ENCODE measurements at regions not wholly inside any gene's neighbourhood (a gene's known extent, or its start where the extent isn't known, plus 50 kb on each side); places are given as distances from the start of the nearest gene placed in this dataset.

- Mint-ChIP-seq H3K27me3 (ENCODE audit: insufficient read depth) (no peaks in the 10 kb centered on the region), H3K27ac (no peak overlapping the region), H3K36me3 (ENCODE audit: low read depth) (peaks cover 21% of the 10 kb centered on the region), H3K9me3 (peaks cover 57% of the 10 kb centered on the region), H3K4me1 (no peaks in the 10 kb centered on the region), H3K4me3 (no peak overlapping the region)
- TF ChIP-seq, protein P1, sequence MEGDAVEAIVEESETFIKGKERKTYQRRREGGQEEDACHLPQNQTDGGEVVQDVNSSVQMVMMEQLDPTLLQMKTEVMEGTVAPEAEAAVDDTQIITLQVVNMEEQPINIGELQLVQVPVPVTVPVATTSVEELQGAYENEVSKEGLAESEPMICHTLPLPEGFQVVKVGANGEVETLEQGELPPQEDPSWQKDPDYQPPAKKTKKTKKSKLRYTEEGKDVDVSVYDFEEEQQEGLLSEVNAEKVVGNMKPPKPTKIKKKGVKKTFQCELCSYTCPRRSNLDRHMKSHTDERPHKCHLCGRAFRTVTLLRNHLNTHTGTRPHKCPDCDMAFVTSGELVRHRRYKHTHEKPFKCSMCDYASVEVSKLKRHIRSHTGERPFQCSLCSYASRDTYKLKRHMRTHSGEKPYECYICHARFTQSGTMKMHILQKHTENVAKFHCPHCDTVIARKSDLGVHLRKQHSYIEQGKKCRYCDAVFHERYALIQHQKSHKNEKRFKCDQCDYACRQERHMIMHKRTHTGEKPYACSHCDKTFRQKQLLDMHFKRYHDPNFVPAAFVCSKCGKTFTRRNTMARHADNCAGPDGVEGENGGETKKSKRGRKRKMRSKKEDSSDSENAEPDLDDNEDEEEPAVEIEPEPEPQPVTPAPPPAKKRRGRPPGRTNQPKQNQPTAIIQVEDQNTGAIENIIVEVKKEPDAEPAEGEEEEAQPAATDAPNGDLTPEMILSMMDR (conservative IDR thresholded peaks at IDR 0.05) = no peak
- no peak overlapping the region for H3K9ac ChIP-seq (ENCODE audit: extremely low read depth, low read length, poor library complexity, severe bottlenecking)
- H3K4me1 ChIP-seq (ENCODE audit: control insufficient read depth, insufficient read depth, low read length) = no peaks in the 10 kb centered on the region
- no peak overlapping the region for H3K27ac ChIP-seq (ENCODE audit: low read depth, low read length)
- H3K36me3 ChIP-seq (ENCODE audit: control insufficient read depth, insufficient read depth, low read length) = no peaks in the 10 kb centered on the region
- H3K4me3 ChIP-seq (ENCODE audit: low read length) = no peak overlapping the region
- no peaks in the 10 kb centered on the region for H3K27me3 ChIP-seq (ENCODE audit: control insufficient read depth, insufficient read depth, low read length, poor library complexity, severe bottlenecking)
- DNase-seq = no peak
- peaks cover 47% of the 10 kb centered on the region for H3K9me3 ChIP-seq (ENCODE audit: control insufficient read depth, low read length)
These were observed 782.5 kb downstream of the STPG2 start for GRCh38 chr4:97360733-97361132.

- Mint-ChIP-seq H3K36me3 (ENCODE audit: low read depth) (peaks cover 23% of the 10 kb centered on the region), H3K9me3 (peaks cover 49% of the 10 kb centered on the region)
These were observed 775.4 kb downstream of the STPG2 start for GRCh38 chr4:97367878-97368277.

GRCh38 chr4:97370568-97370967, 772.7 kb downstream of the STPG2 start:
- no peaks in the 10 kb centered on the region for H3K4me1 Mint-ChIP-seq
- DNase-seq = no peak
- H3K4me3 Mint-ChIP-seq = no peak overlapping the region
- H3K27ac ChIP-seq (ENCODE audit: low read depth, low read length) = no peak overlapping the region
- H3K4me3 ChIP-seq (ENCODE audit: low read length) = peak overlapping the region; percentile 54
- 89% methylated on average over 3 of the region's 3 CpGs; no CpG with 5 or more reads in 1 of the 2 experiments for WGBS, 2 experiments (ENCODE audit: insufficient coverage in 1 of 2, insufficient read length in 1 of 2)
- no peaks in the 10 kb centered on the region for H3K27me3 ChIP-seq (ENCODE audit: control insufficient read depth, insufficient read depth, low read length, poor library complexity, severe bottlenecking)
- no peak overlapping the region for H3K9ac ChIP-seq (ENCODE audit: extremely low read depth, low read length, poor library complexity, severe bottlenecking)
- no peak overlapping the region for H3K27ac Mint-ChIP-seq
- TF ChIP-seq, protein P1 (conservative IDR thresholded peaks at IDR 0.05) = no peak
- peaks cover 16% of the 10 kb centered on the region for H3K36me3 Mint-ChIP-seq (ENCODE audit: low read depth)
- no peaks in the 10 kb centered on the region for H3K27me3 Mint-ChIP-seq (ENCODE audit: insufficient read depth)
- no peaks in the 10 kb centered on the region for H3K36me3 ChIP-seq (ENCODE audit: control insufficient read depth, insufficient read depth, low read length)
- peaks cover 54% of the 10 kb centered on the region for H3K9me3 ChIP-seq (ENCODE audit: control insufficient read depth, low read length)
- H3K9me3 Mint-ChIP-seq = peaks cover 31% of the 10 kb centered on the region
- no peaks in the 10 kb centered on the region for H3K4me1 ChIP-seq (ENCODE audit: control insufficient read depth, insufficient read depth, low read length)

More at GRCh38 chr4:97367878-97368277, 775.4 kb downstream of the STPG2 start:
- H3K9me3 ChIP-seq (ENCODE audit: control insufficient read depth, low read length) = peaks cover 80% of the 10 kb centered on the region
- no peak overlapping the region for H3K4me3 ChIP-seq (ENCODE audit: low read length)
- H3K27me3 Mint-ChIP-seq (ENCODE audit: insufficient read depth) = no peaks in the 10 kb centered on the region
- no peak overlapping the region for H3K27ac ChIP-seq (ENCODE audit: low read depth, low read length)
- no peak for DNase-seq
- no peak overlapping the region for H3K9ac ChIP-seq (ENCODE audit: extremely low read depth, low read length, poor library complexity, severe bottlenecking)
- H3K36me3 ChIP-seq (ENCODE audit: control insufficient read depth, insufficient read depth, low read length) = no peaks in the 10 kb centered on the region
- no peak overlapping the region for H3K4me3 Mint-ChIP-seq
- no peak overlapping the region for H3K27ac Mint-ChIP-seq
- H3K27me3 ChIP-seq (ENCODE audit: control insufficient read depth, insufficient read depth, low read length, poor library complexity, severe bottlenecking) = no peaks in the 10 kb centered on the region
- TF ChIP-seq, protein P1 (conservative IDR thresholded peaks at IDR 0.05) = no peak
- H3K4me1 ChIP-seq (ENCODE audit: control insufficient read depth, insufficient read depth, low read length) = no peaks in the 10 kb centered on the region
- no peaks in the 10 kb centered on the region for H3K4me1 Mint-ChIP-seq
